ENCODE measurements at regions not wholly inside any gene's neighbourhood (a gene's known extent, or its start where the extent isn't known, plus 50 kb on each side); places are given as distances from the start of the nearest gene placed in this dataset.

- no peak for DNase-seq
These were observed 313.2 kb downstream of the AHR start for GRCh38 chr7:17611611-17612010.

DNA sequence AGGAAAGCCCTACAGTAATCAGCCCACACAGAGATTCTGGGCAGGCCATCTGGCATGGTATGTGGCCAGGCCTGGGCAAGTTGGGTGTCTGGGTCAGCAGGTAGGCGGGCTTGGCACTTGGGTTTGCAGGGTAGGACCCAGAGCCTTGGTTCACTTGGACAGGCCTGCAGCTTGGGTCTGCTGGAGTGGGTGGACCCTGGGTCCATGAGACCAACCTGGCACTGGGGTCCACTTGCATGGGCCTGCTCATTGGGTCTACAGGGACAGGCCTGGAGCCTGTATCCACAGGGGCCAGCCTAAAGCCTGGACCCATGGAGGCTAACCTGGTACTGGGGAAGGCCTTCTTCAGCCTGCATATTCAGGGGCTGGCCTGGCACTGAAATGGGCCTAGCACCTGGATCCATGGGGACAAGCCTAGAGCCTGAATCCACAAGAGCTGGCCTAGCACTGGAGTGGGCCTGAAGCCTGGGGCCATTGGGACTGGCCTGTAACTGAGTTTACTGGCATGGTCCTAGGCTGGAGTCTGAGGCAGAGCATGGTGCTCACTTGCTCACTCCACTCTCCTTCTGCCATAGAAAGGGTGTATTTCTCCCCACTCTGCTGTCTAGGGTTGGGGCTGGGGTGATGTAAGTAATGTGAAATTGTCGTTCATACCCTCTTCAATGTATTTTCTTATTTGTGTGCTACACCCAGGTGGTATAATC, 315.0 kb downstream of the AHR start:
- no peak for DNase-seq

DNA sequence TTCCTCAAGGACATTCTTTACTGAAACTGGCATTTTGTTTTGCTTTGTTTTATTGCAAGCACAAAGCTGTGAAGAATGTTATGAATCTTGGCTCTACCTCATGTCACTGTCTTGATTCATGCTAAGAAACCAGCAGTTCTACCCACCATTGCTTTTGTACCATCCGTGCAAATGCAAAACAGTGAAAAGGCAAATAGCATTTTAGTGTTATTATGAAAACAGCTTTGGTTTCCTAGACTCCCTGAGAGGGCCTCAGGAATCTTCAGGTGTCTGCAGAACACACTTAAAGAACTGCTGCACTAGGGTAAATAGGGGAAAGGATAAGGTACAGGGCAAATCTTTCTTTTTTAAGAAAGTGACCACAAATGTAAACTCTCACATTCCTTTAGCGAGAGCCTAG, 318.9 kb downstream of the AHR start:
- no peak for DNase-seq

GRCh38 chr7:17617857-17618651, 319.6 kb downstream of the AHR start:
- DNase-seq, result no peak

GRCh38 chr7:17618652-17618974, 320.2 kb downstream of the AHR start:
- DNase-seq, result no peak

GRCh38 chr7:17619196-17619818, 320.9 kb downstream of the AHR start:
- no peak for DNase-seq

DNA sequence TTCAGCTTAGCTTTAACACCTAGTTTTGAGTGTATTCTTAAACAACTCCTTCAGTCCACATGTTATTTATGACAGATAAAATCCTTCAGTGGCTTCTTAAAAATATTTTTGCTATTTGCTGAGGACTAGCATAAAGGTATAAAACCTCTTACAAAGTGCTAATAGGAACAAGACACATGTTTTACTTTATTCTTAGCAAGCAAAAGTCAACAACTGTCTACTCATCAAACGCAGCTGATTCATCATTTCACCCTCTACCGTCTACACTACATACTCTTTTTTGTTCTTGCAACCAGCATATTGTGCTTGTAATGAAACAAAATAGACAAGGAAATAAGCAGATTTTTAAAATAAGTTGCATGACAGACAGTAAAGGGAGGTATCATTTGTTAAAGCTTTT, 319.7 kb downstream of the SNX13 start:
- no peak for DNase-seq

DNA sequence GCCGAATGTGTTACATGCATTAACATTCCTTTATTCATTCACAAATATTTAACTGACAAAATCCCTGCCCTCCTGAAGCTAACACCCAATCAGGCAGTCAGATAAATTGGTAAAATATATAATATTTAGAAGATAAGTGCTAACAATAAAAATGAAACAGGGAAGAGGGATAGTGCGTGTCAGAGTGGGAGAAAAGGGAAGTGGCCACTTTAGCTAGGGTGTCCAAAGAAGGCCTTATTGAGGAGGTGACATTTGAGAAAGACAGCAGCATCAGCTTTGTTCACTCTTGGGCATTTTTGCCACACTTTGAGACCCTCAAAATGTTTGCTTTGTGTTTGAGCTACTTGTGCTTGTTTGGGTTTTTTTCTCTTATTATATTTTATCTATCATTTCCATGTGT, 317.8 kb downstream of the SNX13 start:
- no peak for DNase-seq

- DNase-seq, result no peak
These were observed 316.6 kb downstream of the SNX13 start for GRCh38 chr7:17623546-17624185.

GRCh38 chr7:17624379-17624778, 315.9 kb downstream of the SNX13 start:
- no peak for DNase-seq

DNA sequence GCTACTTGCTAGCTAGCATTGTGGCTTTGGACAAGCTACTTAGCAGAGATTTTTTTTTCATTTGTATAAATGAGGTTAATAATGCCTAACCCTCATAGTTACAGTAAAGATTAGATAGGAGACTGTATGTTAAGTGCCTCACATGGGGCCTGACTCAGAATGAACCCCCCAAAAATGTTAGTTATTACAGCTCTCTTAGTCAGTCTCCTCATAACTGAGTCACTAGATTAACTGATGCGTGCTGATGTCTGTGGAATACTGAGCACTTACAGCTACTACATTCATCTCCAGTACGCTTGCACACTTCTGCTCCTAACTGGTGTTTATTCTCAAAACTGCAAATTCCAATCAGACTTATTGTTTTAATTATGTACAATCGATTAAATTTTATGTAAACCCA, 315.3 kb downstream of the SNX13 start:
- no peak for DNase-seq

DNA sequence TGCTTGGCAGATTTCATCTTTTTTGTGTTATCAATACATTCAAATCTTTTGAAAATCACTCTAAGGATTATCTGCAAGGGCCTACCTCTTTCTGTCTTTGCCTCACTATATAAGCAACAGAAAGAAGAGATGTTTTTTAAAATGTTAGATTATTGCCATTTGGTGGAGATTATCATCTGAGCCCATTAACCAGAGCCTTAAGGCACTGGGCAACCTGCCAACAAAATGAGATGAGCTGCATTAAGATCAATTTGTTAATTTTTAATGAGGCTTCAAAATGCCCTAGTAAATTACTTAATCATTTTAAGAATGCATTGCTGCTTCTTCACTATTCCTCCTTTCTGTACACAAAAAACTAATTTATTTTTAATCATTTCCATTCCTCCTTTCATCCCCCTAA, 314.1 kb downstream of the SNX13 start:
- DNase-seq, result no peak

- no peak for DNase-seq
These were observed 309.2 kb downstream of the SNX13 start for GRCh38 chr7:17631061-17631460.

- no peak for DNase-seq
These were observed 307.9 kb downstream of the SNX13 start for GRCh38 chr7:17632384-17632783.

DNA sequence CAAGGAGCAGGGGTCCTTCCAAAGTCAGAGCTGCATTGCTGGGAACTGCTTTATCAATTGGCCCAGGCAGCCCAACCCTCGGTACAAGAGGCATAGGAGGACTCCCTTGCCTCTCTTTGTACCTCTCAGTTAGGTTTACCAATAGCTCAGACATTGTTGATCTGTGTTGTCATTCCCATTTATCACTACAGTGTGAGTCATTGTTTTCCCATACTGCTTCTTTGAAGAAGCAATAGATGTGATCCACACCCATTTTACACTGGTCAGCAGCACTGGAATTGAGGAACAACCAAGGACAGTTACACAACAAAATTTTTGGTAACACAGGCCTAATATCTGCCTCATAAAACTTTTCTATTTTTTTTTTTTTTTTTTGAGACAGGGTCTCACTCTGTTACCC, 307.2 kb downstream of the SNX13 start:
- no peak for DNase-seq

GRCh38 chr7:17638727-17639126, 301.6 kb downstream of the SNX13 start:
- no peak for DNase-seq

DNA sequence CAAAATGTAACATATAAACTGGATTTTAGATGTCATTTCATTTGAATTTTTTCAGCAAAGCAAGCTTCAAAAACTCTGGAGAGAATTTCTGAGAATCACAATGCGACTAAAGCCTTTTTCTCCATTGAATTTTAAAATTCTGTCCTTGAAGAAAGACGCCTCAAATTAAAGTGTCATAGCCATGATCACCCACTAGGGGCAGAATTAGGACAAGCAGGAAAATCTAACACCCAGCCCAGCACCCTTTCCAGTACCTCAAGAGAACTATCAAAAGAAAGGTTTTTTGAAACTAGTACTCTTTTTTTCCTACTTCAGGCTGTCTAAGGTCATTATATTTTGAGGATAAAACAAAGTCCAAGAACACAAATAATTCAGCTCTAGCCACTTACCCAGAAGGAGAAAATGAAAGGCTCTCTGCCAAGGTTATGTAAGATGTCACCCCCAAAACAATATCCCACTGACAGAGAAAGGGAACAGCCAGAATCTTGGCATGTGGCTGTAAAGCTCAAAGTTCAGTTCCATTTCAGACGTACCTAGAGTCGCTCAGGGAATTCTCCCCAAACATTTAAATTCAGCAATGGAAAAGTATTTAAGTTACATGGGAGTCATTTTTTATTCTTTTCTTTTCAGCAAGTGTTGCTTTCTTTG, 299.4 kb downstream of the SNX13 start:
- DNase-seq, result no peak

- no peak for DNase-seq
These were observed 294.8 kb downstream of the SNX13 start for GRCh38 chr7:17645500-17645899.

GRCh38 chr7:17646253-17646956, 293.9 kb downstream of the SNX13 start:
- no peak for DNase-seq

DNA sequence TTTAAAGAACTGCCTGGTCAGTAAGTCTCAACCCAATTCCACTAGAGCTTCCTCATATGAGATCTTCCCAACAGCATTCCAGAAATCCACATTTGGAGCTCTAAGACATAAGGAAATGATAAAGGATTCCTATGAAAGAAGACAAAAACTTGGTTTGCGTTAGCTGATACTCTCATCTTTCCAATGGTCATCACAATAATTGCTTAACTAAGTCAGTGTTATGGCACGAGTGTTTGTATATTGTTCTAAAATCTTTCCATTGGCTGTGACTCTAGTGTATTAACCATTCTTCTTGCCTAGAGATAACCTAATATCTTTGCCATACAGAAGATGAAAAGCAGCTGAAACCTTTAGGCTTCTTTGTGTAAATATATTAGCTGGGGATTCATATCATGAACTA, 289.0 kb downstream of the SNX13 start:
- no peak for DNase-seq

- DNase-seq, result no peak
These were observed 288.4 kb downstream of the SNX13 start for GRCh38 chr7:17651863-17652385.

GRCh38 chr7:17654940-17655339, 285.4 kb downstream of the SNX13 start:
- no peak for DNase-seq
